Uterus (tissue), 2 donors: ENCODE measurements at regions not wholly inside any gene's neighbourhood (a gene's known extent, or its start where the extent isn't known, plus 50 kb on each side); places are given as distances from the start of the nearest gene placed in this dataset.

Experiments
- CTCF ChIP-seq, 4 experiments: fragments of 200-600 bp in 2 of 4; fragments of 450-650 bp in 2 of 4; sonication (generic) in 2 of 4; IDR thresholded peaks; one replicate each; pipeline ENCODE4 v1.5.1; 2016 to 2019; ENCODE audit warnings: antibody characterized with exemption in 4 of 4, mild to moderate bottlenecking in 2 of 4, moderate library complexity in 1 of 4
- POLR2A ChIP-seq, 2 donors: fragments of 450-650 bp; IDR thresholded peaks; one replicate each; pipeline ENCODE4 v1.6.1; 2016; ENCODE audit warnings: antibody characterized with exemption in 2 of 2, mild to moderate bottlenecking in 1 of 2, moderate library complexity in 1 of 2

- TF ChIP-seq CTCF (IDR thresholded peaks at IDR 0.05) (no peak), POLR2A (IDR thresholded peaks at IDR 0.05) (no peak)
These were observed 199.6 kb upstream of the FBXO11 start for GRCh38 chr2:48105848-48106247.
